GM21717 (cell line): ENCODE measurements at regions not wholly inside any gene's neighbourhood (a gene's known extent, or its start where the extent isn't known, plus 50 kb on each side); places are given as distances from the start of the nearest gene placed in this dataset.

Source experiments
- ATAC-seq: cut with Tn5 transposase; IDR thresholded peaks from one replicate; pipeline ENCODE4 v1.9.1; 2021; ENCODE audit warnings: mild to moderate bottlenecking, moderate library complexity; ENCODE audit not compliant: unreplicated experiment

DNA sequence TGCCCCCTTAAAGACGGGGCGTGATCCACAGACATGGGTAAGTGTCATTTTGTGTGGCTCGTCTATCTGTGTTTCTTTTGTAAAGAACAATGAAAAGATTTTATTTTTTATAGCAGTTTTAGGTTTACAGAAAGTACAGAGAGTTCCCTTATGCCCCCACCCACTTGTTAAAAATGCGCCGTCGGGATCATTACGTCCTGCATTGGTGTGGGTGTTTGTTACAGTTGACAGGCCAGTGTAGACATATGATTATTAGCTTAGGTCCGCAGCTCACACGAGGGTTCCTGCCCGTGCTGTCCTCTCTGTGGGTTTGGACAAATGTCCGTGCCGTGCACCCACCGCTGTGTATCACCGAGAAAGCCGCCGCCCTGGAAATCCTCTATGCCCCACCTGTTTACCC lies 50.5 kb downstream of the RGS12 start:
- no peak for ATAC-seq

- ATAC-seq = no peak
These were observed 51.3 kb downstream of the RGS12 start for GRCh38 chr4:3344104-3344503.

GRCh38 chr4:3344596-3344995 lies 51.8 kb downstream of the RGS12 start:
- no peak for ATAC-seq

GRCh38 chr4:3345384-3345783 lies 52.6 kb downstream of the RGS12 start:
- ATAC-seq = no peak

DNA sequence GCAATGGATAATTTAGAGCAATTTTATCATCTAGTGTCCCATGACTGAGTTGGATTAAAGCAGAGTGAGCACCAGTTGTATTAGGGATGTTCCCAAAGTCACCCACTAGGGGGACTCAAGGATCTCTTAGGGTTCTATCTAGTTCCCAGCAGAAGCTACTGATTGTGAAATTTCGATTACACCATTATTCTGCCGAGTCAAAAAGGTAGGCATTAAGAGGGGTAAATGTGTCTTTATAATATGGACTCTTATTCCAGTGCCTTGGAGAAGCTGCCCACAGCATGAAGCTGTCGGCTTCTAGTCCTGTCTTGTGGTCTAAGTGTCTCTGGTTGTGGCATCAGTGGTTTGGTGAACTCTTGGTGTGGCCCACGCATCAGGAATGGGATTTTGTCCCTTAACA lies 53.3 kb downstream of the RGS12 start:
- no peak for ATAC-seq

DNA sequence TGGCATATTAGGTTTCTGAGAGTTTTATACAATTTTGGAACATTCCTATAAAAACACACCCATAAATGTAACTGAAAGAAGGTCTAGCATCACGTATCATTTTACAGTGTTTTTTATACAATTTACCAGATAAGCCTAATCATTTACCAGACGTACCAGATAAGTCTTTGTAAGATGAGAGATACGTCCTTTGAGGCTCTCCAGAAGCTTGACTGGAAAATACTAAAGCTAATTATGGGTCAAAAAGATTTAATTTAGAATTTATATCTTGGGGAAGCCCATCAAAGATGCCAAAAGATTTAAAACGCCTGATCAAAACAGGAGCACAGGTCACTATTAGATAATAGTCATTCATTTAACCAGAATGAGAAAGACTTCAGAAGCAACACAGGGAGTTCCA lies 55.0 kb downstream of the RGS12 start:
- ATAC-seq = no peak

GRCh38 chr4:3348621-3349020 lies 55.8 kb downstream of the RGS12 start:
- ATAC-seq = no peak

- no peak for ATAC-seq
These were observed 56.3 kb downstream of the RGS12 start for GRCh38 chr4:3349116-3349515.

DNA sequence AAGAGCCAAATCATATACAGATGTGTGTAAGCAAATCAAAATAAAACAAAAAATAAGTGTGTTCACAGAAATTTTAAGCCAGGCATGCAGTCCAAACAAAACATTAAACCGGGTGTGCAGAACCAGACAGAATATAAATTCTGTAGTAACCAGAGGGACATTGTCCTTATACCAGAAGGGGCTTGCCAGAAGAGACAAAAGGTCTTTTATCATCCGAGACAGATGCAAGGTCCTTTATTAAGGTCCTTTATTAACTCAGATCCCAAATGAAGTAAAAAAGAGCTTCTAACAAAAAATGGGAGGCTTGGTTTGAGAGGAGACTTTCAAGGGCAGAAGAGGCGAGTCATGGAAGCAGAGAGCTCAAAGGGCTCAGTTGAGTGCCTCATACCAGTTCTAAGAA lies 59.2 kb downstream of the RGS12 start:
- no peak for ATAC-seq

DNA sequence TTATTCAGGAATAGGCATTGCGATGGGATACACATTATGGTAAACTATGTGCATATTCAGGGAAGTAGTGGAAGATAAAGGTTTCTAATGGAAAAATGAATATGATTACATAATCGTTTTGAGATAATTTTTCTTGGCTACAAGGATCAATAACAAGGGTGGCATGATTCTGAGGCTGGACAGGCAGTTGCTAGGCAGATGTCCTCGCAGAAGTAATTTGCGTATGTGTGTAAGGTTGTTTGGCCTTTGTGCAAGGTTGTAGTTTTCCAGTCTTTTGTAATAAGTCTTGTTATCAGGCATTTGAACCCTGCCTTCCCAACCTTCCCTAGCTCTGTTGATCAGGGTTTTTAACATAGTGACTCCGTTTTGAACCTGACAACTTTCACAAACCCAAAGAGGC lies 59.7 kb downstream of the RGS12 start:
- no peak for ATAC-seq

- no peak for ATAC-seq
These were observed 60.2 kb downstream of the RGS12 start for GRCh38 chr4:3352941-3353594.

- no peak for ATAC-seq
These were observed 61.1 kb downstream of the RGS12 start for GRCh38 chr4:3353752-3354454.

- no peak for ATAC-seq
These were observed 61.6 kb downstream of the RGS12 start for GRCh38 chr4:3354455-3354811.

GRCh38 chr4:3355266-3355748 lies 62.5 kb downstream of the RGS12 start:
- peak; percentile 89 for ATAC-seq

DNA sequence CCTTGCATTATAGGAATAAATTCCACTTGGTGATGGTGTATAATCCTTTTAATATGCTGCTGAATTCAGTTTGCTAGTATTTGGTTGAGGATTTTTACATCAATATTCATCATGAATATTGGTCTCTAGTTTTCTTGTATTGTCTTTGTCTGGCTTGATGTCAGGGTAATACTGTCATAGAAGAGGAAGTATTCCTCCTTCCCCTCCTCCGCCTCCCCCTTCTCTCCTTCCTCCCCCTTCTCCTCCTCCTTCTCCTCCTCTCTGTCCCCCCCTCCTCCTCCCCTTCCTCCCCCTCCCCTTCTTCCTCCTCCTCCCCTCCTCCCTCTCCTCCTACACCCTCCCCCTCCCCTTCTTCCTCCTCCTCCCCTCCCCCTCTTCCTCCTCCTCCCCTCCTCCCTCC lies 65.8 kb downstream of the RGS12 start:
- no peak for ATAC-seq

DNA sequence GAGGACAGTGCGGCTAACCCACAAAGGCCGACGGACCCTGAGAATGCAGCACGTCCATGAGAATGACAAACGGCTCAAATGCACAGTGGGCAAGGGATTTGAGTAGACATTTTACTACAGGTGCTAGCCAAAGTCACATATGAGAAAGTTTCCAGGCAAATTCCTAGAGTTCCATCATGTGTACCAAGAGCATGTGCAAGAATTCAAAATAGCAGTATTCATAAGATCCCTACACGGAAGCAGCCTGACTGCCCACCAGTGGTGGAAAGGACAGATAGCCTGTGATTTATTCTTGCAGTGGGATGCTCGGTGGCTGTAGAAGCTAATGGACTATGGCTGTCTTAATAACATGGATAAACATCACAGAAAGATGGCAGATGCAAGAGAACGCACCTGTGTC lies 68.0 kb downstream of the RGS12 start:
- no peak for ATAC-seq

- ATAC-seq = no peak
These were observed 68.6 kb downstream of the RGS12 start for GRCh38 chr4:3361406-3361805.

DNA sequence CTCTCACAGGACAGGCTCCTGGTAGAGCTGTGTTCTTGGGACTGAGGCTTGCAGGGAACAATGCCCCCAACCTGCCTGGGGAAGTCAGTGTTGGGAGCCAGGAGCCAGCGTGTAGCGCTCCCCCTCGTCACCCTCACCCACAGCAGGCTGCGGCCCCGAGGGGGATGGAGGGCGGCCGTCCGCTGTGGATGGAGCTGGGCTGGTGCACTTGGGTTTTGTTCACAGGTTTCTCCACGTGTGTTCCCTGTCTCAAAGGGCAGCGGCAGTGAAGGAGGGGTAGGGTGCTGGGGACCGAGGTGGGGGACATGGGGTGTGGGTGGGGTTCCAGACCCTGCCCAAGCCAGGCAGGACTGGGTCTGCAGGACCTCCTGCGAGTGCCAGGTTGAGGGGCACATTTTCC lies 69.1 kb downstream of the RGS12 start:
- no peak for ATAC-seq

GRCh38 chr4:3362431-3363287 lies 69.8 kb downstream of the RGS12 start:
- no peak for ATAC-seq

- no peak for ATAC-seq
These were observed 70.8 kb downstream of the RGS12 start for GRCh38 chr4:3363411-3364141.

- no peak for ATAC-seq
These were observed 71.4 kb downstream of the RGS12 start for GRCh38 chr4:3364199-3364598.
